OCI-LY7 (cell line): ENCODE measurements at regions not wholly inside any gene's neighbourhood (a gene's known extent, or its start where the extent isn't known, plus 50 kb on each side); places are given as distances from the start of the nearest gene placed in this dataset.

ENCODE experiments used
- EZH2phosphoT487 ChIP-seq: fragments of 200-600 bp; sonication (generic); IDR thresholded peaks from 2 replicates; pipeline ENCODE4 v1.6.1; 2018; ENCODE audit warnings: low read depth, borderline replicate concordance, mild to moderate bottlenecking, mixed run types, antibody characterized with exemption, low read length, moderate library complexity, mixed read lengths
- TF ChIP-seq, protein P1 (sequence below): fragments of 200-600 bp; sonication (generic); conservative IDR thresholded peaks from 2 replicates; pipeline ENCODE4 v1.5.1; 2014; ENCODE audit warnings: mild to moderate bottlenecking, antibody characterized with exemption, low read length, moderate library complexity, mixed read lengths

DNA sequence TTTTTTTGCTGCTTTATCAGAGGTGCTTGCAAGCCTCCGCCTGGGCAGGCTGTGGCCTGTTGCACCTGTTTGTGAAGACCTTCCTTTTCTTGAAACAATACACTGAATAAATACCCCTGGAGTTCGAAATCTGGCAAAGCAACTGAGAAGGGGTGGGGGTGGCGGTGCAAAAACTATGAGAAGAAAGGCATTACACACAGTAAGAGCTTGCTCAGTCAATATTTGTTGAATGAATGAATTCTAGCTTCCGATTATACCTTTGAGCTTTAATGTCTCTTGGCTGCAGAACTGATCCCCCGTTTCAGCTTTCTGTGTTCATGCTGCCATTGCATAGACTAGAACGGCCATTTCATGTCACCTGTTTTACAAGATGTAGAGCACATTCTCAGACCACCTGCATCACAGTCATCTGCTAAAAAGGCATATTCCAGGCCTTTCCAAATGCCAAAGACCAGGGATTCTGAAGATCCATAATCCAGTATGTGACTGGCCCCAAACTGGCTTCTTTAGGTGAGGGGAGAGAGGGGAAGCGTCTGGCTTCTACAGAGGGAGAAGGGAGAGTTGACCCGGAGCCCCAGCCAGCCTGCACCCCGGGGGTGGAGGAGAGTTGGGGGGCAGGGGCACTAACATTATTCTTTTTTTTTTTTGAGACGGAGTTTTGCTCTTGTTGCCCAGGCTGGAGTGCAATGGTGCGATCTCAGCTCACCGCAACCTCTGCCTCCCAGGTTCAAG lies 111.5 kb downstream of the ETS2 start:
- TF ChIP-seq, protein P1, sequence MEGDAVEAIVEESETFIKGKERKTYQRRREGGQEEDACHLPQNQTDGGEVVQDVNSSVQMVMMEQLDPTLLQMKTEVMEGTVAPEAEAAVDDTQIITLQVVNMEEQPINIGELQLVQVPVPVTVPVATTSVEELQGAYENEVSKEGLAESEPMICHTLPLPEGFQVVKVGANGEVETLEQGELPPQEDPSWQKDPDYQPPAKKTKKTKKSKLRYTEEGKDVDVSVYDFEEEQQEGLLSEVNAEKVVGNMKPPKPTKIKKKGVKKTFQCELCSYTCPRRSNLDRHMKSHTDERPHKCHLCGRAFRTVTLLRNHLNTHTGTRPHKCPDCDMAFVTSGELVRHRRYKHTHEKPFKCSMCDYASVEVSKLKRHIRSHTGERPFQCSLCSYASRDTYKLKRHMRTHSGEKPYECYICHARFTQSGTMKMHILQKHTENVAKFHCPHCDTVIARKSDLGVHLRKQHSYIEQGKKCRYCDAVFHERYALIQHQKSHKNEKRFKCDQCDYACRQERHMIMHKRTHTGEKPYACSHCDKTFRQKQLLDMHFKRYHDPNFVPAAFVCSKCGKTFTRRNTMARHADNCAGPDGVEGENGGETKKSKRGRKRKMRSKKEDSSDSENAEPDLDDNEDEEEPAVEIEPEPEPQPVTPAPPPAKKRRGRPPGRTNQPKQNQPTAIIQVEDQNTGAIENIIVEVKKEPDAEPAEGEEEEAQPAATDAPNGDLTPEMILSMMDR: no peak
- TF ChIP-seq EZH2phosphoT487: no peak
